Ascending aorta (tissue), 2 donors: ENCODE measurements at regions not wholly inside any gene's neighbourhood (a gene's known extent, or its start where the extent isn't known, plus 50 kb on each side); places are given as distances from the start of the nearest gene placed in this dataset.

Source experiments
- DNase-seq, 2 donors: peaks; one replicate each; pipeline ENCODE4 v3.0.0-alpha.2; 2019; ENCODE audit warnings: low spot score in 2 of 2
- H3K27ac ChIP-seq, 2 donors: fragments of 200-600 bp; sonication (generic); one replicate each; pipeline ENCODE4 v1.5.1; 2016 to 2017; ENCODE audit warnings: mild to moderate bottlenecking in 1 of 2
- H3K27me3 ChIP-seq: fragments of 200-600 bp; sonication (generic); one replicate; pipeline ENCODE4 v1.5.1; 2017
- H3K36me3 ChIP-seq, 2 donors: fragments of 200-600 bp; sonication (generic); one replicate each; pipeline ENCODE4 v1.5.1; 2016
- H3K4me1 ChIP-seq, 2 donors: fragments of 200-600 bp; sonication (generic); one replicate each; pipeline ENCODE4 v1.5.1; 2016 to 2017; ENCODE audit warnings: mild to moderate bottlenecking in 1 of 2
- H3K4me3 ChIP-seq, 2 donors: fragments of 200-600 bp; sonication (generic); one replicate each; pipeline ENCODE4 v1.5.1; 2016 to 2017; ENCODE audit warnings: mild to moderate bottlenecking in 1 of 2
- H3K9me3 ChIP-seq, 2 donors: fragments of 200-600 bp; sonication (generic); one replicate each; pipeline ENCODE4 v1.5.1; 2016
- CTCF ChIP-seq, 3 experiments: fragments of 200-600 bp in 2 of 3; fragments of 450-650 bp in 1 of 3; sonication (generic) in 2 of 3; IDR thresholded peaks; one replicate each; pipeline ENCODE4 v1.5.1; 2016 to 2019; ENCODE audit warnings: antibody characterized with exemption in 3 of 3, mild to moderate bottlenecking in 1 of 3, moderate library complexity in 1 of 3
- intact Hi-C: fragments of 100-400 bp; cut with DNase I; formaldehyde crosslinking; loops from one replicate; pipeline ENCODE4 v1.15.1; 2023

GRCh38 chr7:52507546-52508255 lies 527.7 kb upstream of the POM121L12 start:
- DNase-seq, result no peak
- no peak for TF ChIP-seq CTCF (IDR thresholded peaks at IDR 0.05)
- no peaks in the 10 kb centered on the region for H3K27me3 ChIP-seq
- H3K4me1 ChIP-seq, result no peaks in the 10 kb centered on the region
- H3K36me3 ChIP-seq, result no peaks in the 10 kb centered on the region
- intact Hi-C loops, result no loop called here
- no peak overlapping the region for H3K27ac ChIP-seq
- H3K4me3 ChIP-seq, result no peak overlapping the region
- H3K9me3 ChIP-seq, result no peaks in the 10 kb centered on the region

GRCh38 chr7:52506325-52506724 lies 529.1 kb upstream of the POM121L12 start:
- Histone ChIP-seq H3K27ac (no peak overlapping the region), H3K9me3 (no peaks in the 10 kb centered on the region), H3K27me3 (no peaks in the 10 kb centered on the region), H3K4me1 (no peaks in the 10 kb centered on the region), H3K4me3 (no peak overlapping the region), H3K36me3 (no peaks in the 10 kb centered on the region)
- intact Hi-C loops, result no loop called here
- no peak for TF ChIP-seq CTCF (IDR thresholded peaks at IDR 0.05)
- DNase-seq, result no peak

GRCh38 chr7:52504561-52504960 lies 530.9 kb upstream of the POM121L12 start:
- TF ChIP-seq CTCF (IDR thresholded peaks at IDR 0.05), result no peak
- intact Hi-C loops, result no loop called here

GRCh38 chr7:52502281-52502680 lies 533.2 kb upstream of the POM121L12 start:
- Histone ChIP-seq H3K4me3 (no peak overlapping the region), H3K36me3 (no peaks in the 10 kb centered on the region), H3K9me3 (no peaks in the 10 kb centered on the region), H3K27ac (no peak overlapping the region), H3K4me1 (no peaks in the 10 kb centered on the region), H3K27me3 (no peaks in the 10 kb centered on the region)
- TF ChIP-seq CTCF (IDR thresholded peaks at IDR 0.05), result no peak
- intact Hi-C loops, result no loop called here
- DNase-seq, result no peak

More at GRCh38 chr7:52504561-52504960, 530.9 kb upstream of the POM121L12 start:
- Histone ChIP-seq H3K9me3 (no peaks in the 10 kb centered on the region), H3K27ac (no peak overlapping the region), H3K4me3 (no peak overlapping the region), H3K36me3 (no peaks in the 10 kb centered on the region), H3K27me3 (no peaks in the 10 kb centered on the region), H3K4me1 (no peaks in the 10 kb centered on the region)
- no peak for DNase-seq

GRCh38 chr7:52501696-52502095 lies 533.7 kb upstream of the POM121L12 start:
- no peak for TF ChIP-seq CTCF (IDR thresholded peaks at IDR 0.05)
- intact Hi-C loops, result no loop called here
- no peaks in the 10 kb centered on the region for H3K9me3 ChIP-seq
- H3K4me1 ChIP-seq, result no peaks in the 10 kb centered on the region
- no peak overlapping the region for H3K4me3 ChIP-seq
- no peaks in the 10 kb centered on the region for H3K27me3 ChIP-seq
- no peak overlapping the region for H3K27ac ChIP-seq
- DNase-seq, result no peak
- H3K36me3 ChIP-seq, result no peaks in the 10 kb centered on the region

GRCh38 chr7:52500841-52501240 lies 534.6 kb upstream of the POM121L12 start:
- intact Hi-C loops, result no loop called here
- no peak overlapping the region for H3K27ac ChIP-seq

More at GRCh38 chr7:52500841-52501240, 534.6 kb upstream of the POM121L12 start:
- H3K9me3 ChIP-seq, result no peaks in the 10 kb centered on the region
- no peaks in the 10 kb centered on the region for H3K4me1 ChIP-seq
- TF ChIP-seq CTCF (IDR thresholded peaks at IDR 0.05), result no peak
- H3K27me3 ChIP-seq, result no peaks in the 10 kb centered on the region
- no peak for DNase-seq
- H3K4me3 ChIP-seq, result no peak overlapping the region
- H3K36me3 ChIP-seq, result no peaks in the 10 kb centered on the region
